ENCODE measurements at regions not wholly inside any gene's neighbourhood (a gene's known extent, or its start where the extent isn't known, plus 50 kb on each side); places are given as distances from the start of the nearest gene placed in this dataset.

DNA sequence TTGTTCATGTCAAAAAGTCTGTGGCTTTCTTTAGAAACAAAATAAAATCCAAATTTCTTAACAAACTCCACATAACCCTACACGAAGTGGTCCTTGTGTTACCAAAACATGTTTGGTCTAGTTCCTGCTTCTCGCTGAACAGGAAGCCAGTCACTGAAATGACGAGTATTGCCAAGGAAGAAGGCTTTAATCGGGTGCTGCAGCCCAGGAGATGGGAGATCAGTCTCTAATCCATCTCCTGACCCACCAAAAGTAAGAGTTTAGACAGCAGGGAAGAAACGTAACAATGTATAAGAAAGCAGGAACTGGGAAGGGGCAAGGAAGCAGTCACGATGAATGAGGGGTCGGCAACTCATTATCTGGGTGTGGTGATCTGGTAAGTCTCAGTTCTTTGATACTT is 144.6 kb upstream of the MAP9 start:
- no peak for ATAC-seq

DNA sequence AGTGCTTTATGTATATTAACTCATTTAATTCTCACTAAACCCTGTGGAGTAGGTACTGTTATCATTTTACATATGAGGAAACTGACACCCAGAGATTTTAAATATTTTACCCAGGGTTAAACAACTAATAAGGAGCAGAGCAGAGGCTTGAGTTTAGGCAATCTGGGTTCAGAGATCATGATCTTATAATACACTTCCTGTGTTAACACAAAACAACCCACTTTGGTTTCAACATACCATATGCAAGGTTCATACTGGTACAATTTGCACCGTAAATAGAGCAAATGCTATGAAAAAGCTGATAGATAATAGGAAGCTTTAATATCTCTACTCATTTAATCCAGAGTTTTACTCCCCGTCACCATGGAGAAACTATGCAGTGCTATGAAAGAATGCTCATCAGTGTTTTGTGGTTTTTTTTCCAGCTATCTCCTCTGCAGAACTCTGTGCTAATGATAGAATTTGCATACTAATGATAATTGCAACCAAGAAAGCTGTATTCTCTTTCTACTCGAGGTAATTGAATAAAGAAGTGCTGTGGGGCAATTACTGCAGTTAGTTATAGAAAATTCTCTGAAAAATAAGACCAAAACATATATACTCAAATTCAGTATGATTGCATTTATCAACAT is 138.8 kb upstream of the MAP9 start:
- no peaks in the 10 kb centered on the region for H3K9me3 ChIP-seq
- H3K36me3 ChIP-seq: no peaks in the 10 kb centered on the region
- TF ChIP-seq POLR2A (IDR thresholded peaks at IDR 0.05) (no peak), CTCF (IDR thresholded peaks at IDR 0.05 in 4 of 5, conservative IDR thresholded peaks at IDR 0.05 in 1 of 5) (no peak)
- no peak overlapping the region for H3K27ac ChIP-seq
- intact Hi-C loops (cut with DNase I; ENCODE audit: low total_unique reads): no loop called here
- peaks cover 0 to 3% of the 10 kb centered on the region in 2 donors for H3K4me1 ChIP-seq
- H3K27me3 ChIP-seq: no peaks in the 10 kb centered on the region
- in situ Hi-C loops (cut with MboI; ENCODE audit: low sequenced_read_pairs in 4 of 4): no loop called here
- no peak for ATAC-seq
- H3K4me3 ChIP-seq: no peak overlapping the region
- no peak for DNase-seq

More for the DNA sequence above, 144.6 kb upstream of the MAP9 start:
- DNase-seq: no peak
- no peak overlapping the region for H3K27ac ChIP-seq
- TF ChIP-seq POLR2A (IDR thresholded peaks at IDR 0.05) (no peak), CTCF (IDR thresholded peaks at IDR 0.05 in 4 of 5, conservative IDR thresholded peaks at IDR 0.05 in 1 of 5) (no peak)
- no peak overlapping the region for H3K4me3 ChIP-seq
- peaks cover 0 to 4% of the 10 kb centered on the region in 2 donors for H3K4me1 ChIP-seq
- no peaks in the 10 kb centered on the region for H3K27me3 ChIP-seq
- in situ Hi-C loops (cut with MboI; ENCODE audit: low sequenced_read_pairs in 4 of 4): no loop called here
- intact Hi-C loops (cut with DNase I; ENCODE audit: low total_unique reads): no loop called here
- no peaks in the 10 kb centered on the region for H3K9me3 ChIP-seq
- H3K36me3 ChIP-seq: no peaks in the 10 kb centered on the region

DNA sequence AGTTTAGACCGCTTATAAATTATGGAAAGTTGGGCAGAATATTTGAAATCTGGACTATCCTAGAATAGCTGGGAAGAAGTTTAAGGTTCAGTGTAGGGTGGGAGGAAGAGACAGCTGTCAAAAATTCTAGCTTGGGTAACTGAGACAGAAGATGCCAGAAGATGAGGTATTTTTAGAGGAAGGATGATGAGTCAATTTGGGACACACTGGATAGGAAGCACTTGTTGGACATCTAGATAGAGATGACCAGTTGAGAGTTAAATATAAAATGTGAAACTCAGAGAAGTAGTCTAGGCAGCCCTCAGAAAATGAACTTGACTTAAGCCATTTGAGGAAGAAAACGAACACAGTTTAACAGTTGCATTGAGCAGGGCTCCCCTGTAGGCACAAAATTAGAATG is 137.9 kb upstream of the MAP9 start:
- H3K27ac ChIP-seq: peak overlapping the region in 1 of 4 donors; percentile 13
- H3K27me3 ChIP-seq: no peaks in the 10 kb centered on the region
- DNase-seq: no peak
- ATAC-seq: no peak
- TF ChIP-seq POLR2A (IDR thresholded peaks at IDR 0.05): no peak
- no peak for TF ChIP-seq CTCF (IDR thresholded peaks at IDR 0.05 in 4 of 5, conservative IDR thresholded peaks at IDR 0.05 in 1 of 5)
- no peaks in the 10 kb centered on the region for H3K9me3 ChIP-seq
- no peak overlapping the region for H3K4me3 ChIP-seq
- peaks cover 0 to 3% of the 10 kb centered on the region in 2 donors for H3K4me1 ChIP-seq
- in situ Hi-C loops (cut with MboI; ENCODE audit: low sequenced_read_pairs in 4 of 4): no loop called here
- intact Hi-C loops (cut with DNase I; ENCODE audit: low total_unique reads): no loop called here
- H3K36me3 ChIP-seq: no peaks in the 10 kb centered on the region

DNA sequence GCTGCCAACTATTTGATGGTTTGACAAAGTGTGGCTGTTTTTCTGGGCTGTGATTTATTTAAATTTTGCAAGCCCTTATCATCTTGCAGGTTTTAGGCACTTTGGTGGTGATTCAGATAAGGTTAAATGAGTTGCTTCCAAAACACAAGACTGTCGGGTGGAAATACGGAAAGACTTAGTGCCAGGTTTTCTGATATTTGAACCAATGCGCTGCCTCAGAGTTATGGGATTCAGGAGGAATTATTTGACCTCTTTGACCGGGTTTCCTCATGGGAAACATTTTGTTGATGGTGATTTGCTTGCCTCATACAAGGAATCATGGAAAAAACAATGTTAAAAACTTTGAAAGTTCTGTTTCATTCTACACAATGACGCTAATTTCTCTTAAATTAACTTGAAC is 136.1 kb upstream of the MAP9 start:
- ATAC-seq (peak in 1 of 2 donors; percentile 65), DNase-seq (no peak)
- in situ Hi-C loops (cut with MboI; ENCODE audit: low sequenced_read_pairs in 4 of 4): no loop called here
- peaks cover 0 to 3% of the 10 kb centered on the region in 2 donors for H3K4me1 ChIP-seq
- no peaks in the 10 kb centered on the region for H3K9me3 ChIP-seq
- no peak for TF ChIP-seq POLR2A (IDR thresholded peaks at IDR 0.05)
- no peak for TF ChIP-seq CTCF (IDR thresholded peaks at IDR 0.05 in 4 of 5, conservative IDR thresholded peaks at IDR 0.05 in 1 of 5)
- no peak overlapping the region for H3K4me3 ChIP-seq
- intact Hi-C loops (cut with DNase I; ENCODE audit: low total_unique reads): no loop called here
- no peaks in the 10 kb centered on the region for H3K36me3 ChIP-seq
- peak overlapping the region in 1 of 4 donors; percentile 49 for H3K27ac ChIP-seq
- H3K27me3 ChIP-seq: no peaks in the 10 kb centered on the region

- H3K4me1 ChIP-seq: peaks cover 0 to 3% of the 10 kb centered on the region in 2 donors
- no peak for TF ChIP-seq POLR2A (IDR thresholded peaks at IDR 0.05)
- no peak for TF ChIP-seq CTCF (IDR thresholded peaks at IDR 0.05 in 4 of 5, conservative IDR thresholded peaks at IDR 0.05 in 1 of 5)
- no peak overlapping the region for H3K4me3 ChIP-seq
- no peaks in the 10 kb centered on the region for H3K27me3 ChIP-seq
- peak overlapping the region in 1 of 4 donors; percentile 49 for H3K27ac ChIP-seq
- in situ Hi-C loops (cut with MboI; ENCODE audit: low sequenced_read_pairs in 4 of 4): no loop called here
- ATAC-seq (no peak), DNase-seq (no peak)
- intact Hi-C loops (cut with DNase I; ENCODE audit: low total_unique reads): no loop called here
- H3K9me3 ChIP-seq: no peaks in the 10 kb centered on the region
- H3K36me3 ChIP-seq: no peaks in the 10 kb centered on the region
Measured at GRCh38 chr4:155512046-155512445, 135.3 kb upstream of the MAP9 start.

All from gastrocnemius medialis (tissue), 4 donors.